ENCODE measurements at regions not wholly inside any gene's neighbourhood (a gene's known extent, or its start where the extent isn't known, plus 50 kb on each side); places are given as distances from the start of the nearest gene placed in this dataset.

- DNase-seq (ENCODE audit: insufficient read length, low spot score) (no peak), FAIRE-seq (peak; percentile 48)
- no peak for TF ChIP-seq TAF1 (IDR thresholded peaks at IDR 0.05; ENCODE audit: low read depth, low read length)
- TF ChIP-seq POLR2A (IDR thresholded peaks at IDR 0.05; ENCODE audit: low read depth, low read length) = no peak
- no peak for TF ChIP-seq PAX5 (IDR thresholded peaks at IDR 0.05; ENCODE audit: insufficient read depth, low read length, severe bottlenecking)
- no peak for TF ChIP-seq SPI1 (IDR thresholded peaks at IDR 0.05; ENCODE audit: low read depth, low read length)
- no peak for TF ChIP-seq POU2F2 (IDR thresholded peaks at IDR 0.05; ENCODE audit: low read depth, low read length)
- TF ChIP-seq POLR2AphosphoS5 (IDR thresholded peaks at IDR 0.05; ENCODE audit: low read depth, low read length) = no peak
Observed at GRCh38 chr11:128407962-128408361, 179.4 kb downstream of the ETS1 start.

GRCh38 chr11:128405714-128406662 is 181.4 kb downstream of the ETS1 start:
- FAIRE-seq = peak; percentile 73
- TF ChIP-seq SPI1 (IDR thresholded peaks at IDR 0.05; ENCODE audit: low read depth, low read length) (no peak), PAX5 (IDR thresholded peaks at IDR 0.05; ENCODE audit: insufficient read depth, low read length, severe bottlenecking) (no peak), POU2F2 (IDR thresholded peaks at IDR 0.05; ENCODE audit: low read depth, low read length) (no peak), POLR2A (IDR thresholded peaks at IDR 0.05; ENCODE audit: low read depth, low read length) (no peak), POLR2AphosphoS5 (IDR thresholded peaks at IDR 0.05; ENCODE audit: low read depth, low read length) (no peak), TAF1 (IDR thresholded peaks at IDR 0.05; ENCODE audit: low read depth, low read length) (no peak)
- no peak for DNase-seq (ENCODE audit: insufficient read length, low spot score)

GRCh38 chr11:128405112-128405511 is 182.2 kb downstream of the ETS1 start:
- FAIRE-seq = peak; percentile 5
- no peak for TF ChIP-seq TAF1 (IDR thresholded peaks at IDR 0.05; ENCODE audit: low read depth, low read length)
- TF ChIP-seq POLR2AphosphoS5 (IDR thresholded peaks at IDR 0.05; ENCODE audit: low read depth, low read length) = no peak
- no peak for TF ChIP-seq PAX5 (IDR thresholded peaks at IDR 0.05; ENCODE audit: insufficient read depth, low read length, severe bottlenecking)
- no peak for TF ChIP-seq POU2F2 (IDR thresholded peaks at IDR 0.05; ENCODE audit: low read depth, low read length)
- TF ChIP-seq POLR2A (IDR thresholded peaks at IDR 0.05; ENCODE audit: low read depth, low read length) = no peak
- TF ChIP-seq SPI1 (IDR thresholded peaks at IDR 0.05; ENCODE audit: low read depth, low read length) = no peak

GRCh38 chr11:128404437-128404836 is 182.9 kb downstream of the ETS1 start:
- TF ChIP-seq TAF1 (IDR thresholded peaks at IDR 0.05; ENCODE audit: low read depth, low read length) (no peak), POU2F2 (IDR thresholded peaks at IDR 0.05; ENCODE audit: low read depth, low read length) (no peak), SPI1 (IDR thresholded peaks at IDR 0.05; ENCODE audit: low read depth, low read length) (no peak), POLR2A (IDR thresholded peaks at IDR 0.05; ENCODE audit: low read depth, low read length) (no peak), PAX5 (IDR thresholded peaks at IDR 0.05; ENCODE audit: insufficient read depth, low read length, severe bottlenecking) (no peak), POLR2AphosphoS5 (IDR thresholded peaks at IDR 0.05; ENCODE audit: low read depth, low read length) (no peak)
- no peak for DNase-seq (ENCODE audit: insufficient read length, low spot score)
- peak; percentile 64 for FAIRE-seq

More at GRCh38 chr11:128405112-128405511, 182.2 kb downstream of the ETS1 start:
- DNase-seq (ENCODE audit: insufficient read length, low spot score) = no peak

- FAIRE-seq (no peak), DNase-seq (ENCODE audit: insufficient read length, low spot score) (no peak)
- no peak for TF ChIP-seq POLR2AphosphoS5 (IDR thresholded peaks at IDR 0.05; ENCODE audit: low read depth, low read length)
- no peak for TF ChIP-seq TAF1 (IDR thresholded peaks at IDR 0.05; ENCODE audit: low read depth, low read length)
- TF ChIP-seq POLR2A (IDR thresholded peaks at IDR 0.05; ENCODE audit: low read depth, low read length) = no peak
- TF ChIP-seq SPI1 (IDR thresholded peaks at IDR 0.05; ENCODE audit: low read depth, low read length) = no peak
- TF ChIP-seq PAX5 (IDR thresholded peaks at IDR 0.05; ENCODE audit: insufficient read depth, low read length, severe bottlenecking) = no peak
- TF ChIP-seq POU2F2 (IDR thresholded peaks at IDR 0.05; ENCODE audit: low read depth, low read length) = no peak
Observed at GRCh38 chr11:128400382-128401203, 186.8 kb downstream of the ETS1 start.

- FAIRE-seq (peak; percentile 52), DNase-seq (ENCODE audit: insufficient read length, low spot score) (no peak)
- peak; percentile 87 for TF ChIP-seq SPI1 (IDR thresholded peaks at IDR 0.05; ENCODE audit: low read depth, low read length)
- no peak for TF ChIP-seq POU2F2 (IDR thresholded peaks at IDR 0.05; ENCODE audit: low read depth, low read length)
Observed at GRCh38 chr11:128399251-128400121, 187.9 kb downstream of the ETS1 start.

GRCh38 chr11:128398517-128399250 is 188.7 kb downstream of the ETS1 start:
- FAIRE-seq (peak; percentile 47), DNase-seq (ENCODE audit: insufficient read length, low spot score) (no peak)
- TF ChIP-seq POU2F2 (IDR thresholded peaks at IDR 0.05; ENCODE audit: low read depth, low read length) (no peak), POLR2AphosphoS5 (IDR thresholded peaks at IDR 0.05; ENCODE audit: low read depth, low read length) (no peak), POLR2A (IDR thresholded peaks at IDR 0.05; ENCODE audit: low read depth, low read length) (no peak), TAF1 (IDR thresholded peaks at IDR 0.05; ENCODE audit: low read depth, low read length) (no peak), SPI1 (IDR thresholded peaks at IDR 0.05; ENCODE audit: low read depth, low read length) (no peak), PAX5 (IDR thresholded peaks at IDR 0.05; ENCODE audit: insufficient read depth, low read length, severe bottlenecking) (no peak)

- no peak for FAIRE-seq
Observed at GRCh38 chr11:128397362-128397761, 190.0 kb downstream of the ETS1 start.

More at GRCh38 chr11:128397362-128397761, 190.0 kb downstream of the ETS1 start:
- DNase-seq (ENCODE audit: insufficient read length, low spot score) = no peak
- TF ChIP-seq POLR2A (IDR thresholded peaks at IDR 0.05; ENCODE audit: low read depth, low read length) = no peak
- no peak for TF ChIP-seq PAX5 (IDR thresholded peaks at IDR 0.05; ENCODE audit: insufficient read depth, low read length, severe bottlenecking)
- TF ChIP-seq POLR2AphosphoS5 (IDR thresholded peaks at IDR 0.05; ENCODE audit: low read depth, low read length) = no peak
- no peak for TF ChIP-seq SPI1 (IDR thresholded peaks at IDR 0.05; ENCODE audit: low read depth, low read length)
- TF ChIP-seq TAF1 (IDR thresholded peaks at IDR 0.05; ENCODE audit: low read depth, low read length) = no peak
- TF ChIP-seq POU2F2 (IDR thresholded peaks at IDR 0.05; ENCODE audit: low read depth, low read length) = no peak

Data from GM12891 (cell line).